BJ (cell line): ENCODE measurements at regions not wholly inside any gene's neighbourhood (a gene's known extent, or its start where the extent isn't known, plus 50 kb on each side); places are given as distances from the start of the nearest gene placed in this dataset.

Experiments
- CTCF ChIA-PET: fragments of 350-600 bp; formaldehyde crosslinking; extraction: SDS; loops from one replicate; lab custom pipeline; 2021; ENCODE audit warnings: antibody characterized with exemption, inconsistent platforms; lab: Yijun Ruan, JAX
- POLR2A ChIA-PET: fragments of 300-600 bp; sonication (Branson Sonifier 250); formaldehyde crosslinking; extraction: SDS; loops from one replicate; lab custom pipeline; 2021; ENCODE audit warnings: antibody characterized with exemption; lab: Charles Lee
- DNase-seq: peaks from one replicate; pipeline ENCODE4 v3.0.0-alpha.2; 2011; ENCODE audit warnings: low read depth
- H3K27me3 ChIP-seq: 2 replicates; pipeline ENCODE4 v1.6.0; 2011; ENCODE audit warnings: low read length; ENCODE audit not compliant: control insufficient read depth, insufficient read depth
- H3K36me3 ChIP-seq: 2 replicates; pipeline ENCODE4 v1.5.1; 2011; ENCODE audit warnings: low read length; ENCODE audit not compliant: control insufficient read depth, insufficient read depth
- H3K4me3 ChIP-seq: 2 replicates; pipeline ENCODE4 v1.5.1; 2011; ENCODE audit warnings: low read depth, mild to moderate bottlenecking, control low read depth, low read length
- CTCF ChIP-seq: IDR thresholded peaks from 2 replicates; pipeline ENCODE4 v1.5.1; 2011; ENCODE audit warnings: low read depth, mild to moderate bottlenecking, control low read depth, inconsistent platforms, low read length, moderate library complexity; ENCODE audit not compliant: insufficient read depth

- no peak for DNase-seq
- CTCF ChIA-PET: interaction anchor here (1.4 kb wide), 1 partner anchor 9 kb away, joined by 3 read pairs; no protein-coding TSS in a partner anchor
- peaks cover 6% of the 10 kb centered on the region; the same call in 1 of the 2 replicates for H3K27me3 ChIP-seq
- POLR2A ChIA-PET: no interaction called here
- H3K36me3 ChIP-seq: no peaks in the 10 kb centered on the region
- no peak overlapping the region for H3K4me3 ChIP-seq
- TF ChIP-seq CTCF: no peak
Observed at GRCh38 chr15:70153921-70154717, 56.4 kb upstream of the TLE3 start.

DNA sequence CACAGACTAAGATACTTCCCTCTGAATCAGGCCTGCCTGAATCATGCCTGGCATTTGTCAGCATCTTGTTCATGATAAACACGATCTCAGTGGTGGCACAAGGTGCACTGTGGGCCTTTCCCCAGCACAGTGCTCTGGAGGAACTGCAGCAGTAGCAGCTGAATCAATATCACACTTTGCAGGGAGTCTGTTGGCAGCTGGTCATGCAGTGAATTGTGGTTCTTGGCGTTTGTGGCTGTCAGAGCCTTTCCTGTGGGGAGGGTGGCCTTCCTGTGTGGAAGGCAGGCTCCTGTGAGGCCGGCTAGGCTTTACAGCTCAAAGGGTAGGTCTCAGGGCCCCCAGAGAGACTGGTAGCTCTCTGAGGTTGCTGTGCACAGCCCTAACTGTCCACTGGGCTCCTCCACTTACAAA is 54.4 kb upstream of the TLE3 start:
- CTCF ChIA-PET: interaction anchor here (0.6 to 0.9 kb wide), 2 partner anchors 18 to 31 kb away, joined by 3 read pairs; no protein-coding TSS in a partner anchor
- Histone ChIP-seq H3K27me3 (peaks cover 1% of the 10 kb centered on the region), H3K36me3 (no peaks in the 10 kb centered on the region), H3K4me3 (no peak overlapping the region)
- POLR2A ChIA-PET: no interaction called here
- TF ChIP-seq CTCF: no peak
- DNase-seq: no peak

- Histone ChIP-seq H3K4me3 (no peak overlapping the region), H3K36me3 (no peaks in the 10 kb centered on the region), H3K27me3 (peaks cover 1% of the 10 kb centered on the region)
- no peak for DNase-seq
- ChIA-PET POLR2A (no interaction called here), CTCF (interaction anchor here (0.9 kb wide), 1 partner anchor 30 kb away, joined by 3 read pairs; no protein-coding TSS in a partner anchor)
- no peak for TF ChIP-seq CTCF
Observed at GRCh38 chr15:70151462-70151861, 53.7 kb upstream of the TLE3 start.

GRCh38 chr15:70151003-70151402 is 53.3 kb upstream of the TLE3 start:
- Histone ChIP-seq H3K36me3 (no peaks in the 10 kb centered on the region), H3K27me3 (peaks cover 1% of the 10 kb centered on the region), H3K4me3 (no peak overlapping the region)
- CTCF ChIA-PET: no interaction called here
- DNase-seq: no peak
- POLR2A ChIA-PET: no interaction called here
- TF ChIP-seq CTCF: no peak

DNA sequence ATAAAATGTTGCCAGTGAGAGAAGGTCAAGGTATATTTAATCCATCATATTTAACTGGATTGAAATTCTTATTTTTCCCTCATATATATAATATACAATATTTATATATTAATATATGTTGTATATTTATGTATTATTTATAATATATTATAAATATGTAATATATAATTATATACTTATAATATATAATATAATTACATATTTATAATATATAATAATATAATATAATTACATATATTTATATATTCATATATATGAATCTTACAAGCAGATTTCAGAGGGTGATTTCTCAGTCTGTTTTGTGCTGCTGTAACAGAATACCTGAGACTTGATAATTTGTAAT is 52.7 kb upstream of the TLE3 start:
- Histone ChIP-seq H3K4me3 (no peak overlapping the region), H3K27me3 (peaks cover 1% of the 10 kb centered on the region), H3K36me3 (no peaks in the 10 kb centered on the region)
- no peak for TF ChIP-seq CTCF
- POLR2A ChIA-PET: no interaction called here
- CTCF ChIA-PET: no interaction called here
- no peak for DNase-seq
